CD8-positive, alpha-beta memory T cell (primary cell): ENCODE measurements at regions not wholly inside any gene's neighbourhood (a gene's known extent, or its start where the extent isn't known, plus 50 kb on each side); places are given as distances from the start of the nearest gene placed in this dataset.

Experiments used
- CTCF ChIA-PET: fragments of 350-600 bp; sonication (Branson Sonifier 250); formaldehyde crosslinking; loops from one replicate; lab custom pipeline; 2021; ENCODE audit warnings: antibody characterized with exemption; lab: Charles Lee
- POLR2A ChIA-PET: fragments of 350-600 bp; sonication (Branson Sonifier 250); formaldehyde crosslinking; loops from one replicate; lab custom pipeline; 2021; ENCODE audit warnings: antibody characterized with exemption; lab: Charles Lee
- DNase-seq, 5 donors: peaks; one replicate each; pipeline versions ENCODE4 v3.0.0 to v3.0.0-alpha.2; 2020 to 2022; ENCODE audit warnings: mixed read lengths in 1 of 5
- H3K27ac ChIP-seq: one replicate; pipeline ENCODE4 v1.7.0; 2013; ENCODE audit warnings: low read depth, mild to moderate bottlenecking, low read length, moderate library complexity
- H3K27me3 ChIP-seq: 2 replicates; pipeline ENCODE4 v1.7.0; 2013; ENCODE audit warnings: low read length, mild to moderate bottlenecking; ENCODE audit not compliant: insufficient read depth, poor library complexity, severe bottlenecking
- H3K36me3 ChIP-seq: 2 replicates; pipeline ENCODE4 v1.7.0; 2013; ENCODE audit warnings: mild to moderate bottlenecking, low read length, moderate library complexity; ENCODE audit not compliant: insufficient read depth
- H3K4me1 ChIP-seq: 2 replicates; pipeline ENCODE4 v1.7.0; 2013; ENCODE audit warnings: mild to moderate bottlenecking, low read length, moderate library complexity; ENCODE audit not compliant: insufficient read depth
- H3K4me3 ChIP-seq: 2 replicates; pipeline ENCODE4 v1.7.0; 2013; ENCODE audit warnings: mild to moderate bottlenecking, low read length
- H3K9me3 ChIP-seq: 2 replicates; pipeline ENCODE4 v1.7.0; 2013; ENCODE audit warnings: mild to moderate bottlenecking, low read length
- H3K27ac Mint-ChIP-seq, 8 donors: one replicate each; pipeline ENCODE4 v1.8.0; 2020 to 2021; ENCODE audit warnings: mixed read lengths in 8 of 8, mild to moderate bottlenecking in 6 of 8, inconsistent platforms in 3 of 8, moderate library complexity in 3 of 8
- H3K27me3 Mint-ChIP-seq, 2 donors: one replicate each; pipeline ENCODE4 v1.8.0; 2020 to 2021; ENCODE audit warnings: mixed read lengths in 2 of 2, mild to moderate bottlenecking in 1 of 2, moderate library complexity in 1 of 2
- H3K36me3 Mint-ChIP-seq, 3 donors: one replicate each; pipeline ENCODE4 v1.8.0; 2020 to 2021; ENCODE audit warnings: mixed read lengths in 3 of 3, inconsistent platforms in 1 of 3, mild to moderate bottlenecking in 1 of 3
- H3K4me1 Mint-ChIP-seq, 3 donors: one replicate each; pipeline ENCODE4 v1.8.0; 2020 to 2021; ENCODE audit warnings: mixed read lengths in 3 of 3, inconsistent platforms in 1 of 3, mild to moderate bottlenecking in 1 of 3
- H3K4me3 Mint-ChIP-seq, 7 donors: one replicate each; pipeline ENCODE4 v1.8.0; 2020 to 2021; ENCODE audit warnings: mixed read lengths in 7 of 7, mild to moderate bottlenecking in 6 of 7, moderate library complexity in 4 of 7, inconsistent platforms in 2 of 7
- H3K9me3 Mint-ChIP-seq, 5 donors: one replicate each; pipeline ENCODE4 v1.8.0; 2020 to 2022; ENCODE audit warnings: mixed read lengths in 5 of 5, mild to moderate bottlenecking in 3 of 5, moderate library complexity in 2 of 5, inconsistent platforms in 1 of 5

- no peaks in the 10 kb centered on the region for H3K4me1 ChIP-seq
- H3K27ac ChIP-seq = no peak overlapping the region
- POLR2A ChIA-PET = no interaction called here
- DNase-seq = no peak
- H3K9me3 ChIP-seq = no peaks in the 10 kb centered on the region
- Mint-ChIP-seq H3K4me1 (no peaks in the 10 kb centered on the region), H3K9me3 (no peaks in the 10 kb centered on the region), H3K27ac (no peak overlapping the region), H3K36me3 (no peaks in the 10 kb centered on the region), H3K4me3 (no peak overlapping the region), H3K27me3 (no peaks in the 10 kb centered on the region)
- H3K27me3 ChIP-seq = no peaks in the 10 kb centered on the region
- CTCF ChIA-PET = no interaction called here
- H3K4me3 ChIP-seq = no peak overlapping the region
- no peaks in the 10 kb centered on the region for H3K36me3 ChIP-seq
These were observed 264.4 kb downstream of the COL12A1 start for GRCh38 chr6:74941424-74941823.

GRCh38 chr6:74939721-74940620, 265.9 kb downstream of the COL12A1 start:
- H3K36me3 Mint-ChIP-seq = no peaks in the 10 kb centered on the region
- DNase-seq = no peak
- H3K4me3 Mint-ChIP-seq = no peak overlapping the region
- Histone ChIP-seq H3K27me3 (no peaks in the 10 kb centered on the region), H3K27ac (no peak overlapping the region), H3K9me3 (no peaks in the 10 kb centered on the region), H3K4me1 (no peaks in the 10 kb centered on the region), H3K4me3 (no peak overlapping the region), H3K36me3 (no peaks in the 10 kb centered on the region)
- CTCF ChIA-PET = interaction anchor here (1.3 kb wide), 1 partner anchor 15 kb away, joined by 3 read pairs; no protein-coding TSS in a partner anchor
- POLR2A ChIA-PET = no interaction called here
- no peaks in the 10 kb centered on the region for H3K27me3 Mint-ChIP-seq
- no peak overlapping the region for H3K27ac Mint-ChIP-seq
- H3K4me1 Mint-ChIP-seq = no peaks in the 10 kb centered on the region
- no peaks in the 10 kb centered on the region for H3K9me3 Mint-ChIP-seq

- H3K27me3 Mint-ChIP-seq = no peaks in the 10 kb centered on the region
- Histone ChIP-seq H3K36me3 (no peaks in the 10 kb centered on the region), H3K4me1 (no peaks in the 10 kb centered on the region), H3K4me3 (no peak overlapping the region), H3K27me3 (no peaks in the 10 kb centered on the region), H3K27ac (no peak overlapping the region), H3K9me3 (no peaks in the 10 kb centered on the region)
- DNase-seq = no peak
- H3K9me3 Mint-ChIP-seq = no peaks in the 10 kb centered on the region
- H3K4me1 Mint-ChIP-seq = no peaks in the 10 kb centered on the region
- H3K27ac Mint-ChIP-seq = no peak overlapping the region
- ChIA-PET CTCF (interaction anchor here (1.3 kb wide), 1 partner anchor 15 kb away, joined by 3 read pairs; no protein-coding TSS in a partner anchor), POLR2A (no interaction called here)
- H3K36me3 Mint-ChIP-seq = no peaks in the 10 kb centered on the region
- H3K4me3 Mint-ChIP-seq = no peak overlapping the region
These were observed 266.6 kb downstream of the COL12A1 start for GRCh38 chr6:74939151-74939708.

- Histone ChIP-seq H3K27me3 (no peaks in the 10 kb centered on the region), H3K9me3 (no peaks in the 10 kb centered on the region), H3K4me3 (no peak overlapping the region), H3K27ac (no peak overlapping the region), H3K4me1 (no peaks in the 10 kb centered on the region), H3K36me3 (no peaks in the 10 kb centered on the region)
- Mint-ChIP-seq H3K27ac (no peak overlapping the region), H3K9me3 (no peaks in the 10 kb centered on the region), H3K27me3 (no peaks in the 10 kb centered on the region), H3K4me3 (no peak overlapping the region), H3K36me3 (no peaks in the 10 kb centered on the region), H3K4me1 (no peaks in the 10 kb centered on the region)
- no peak for DNase-seq
- POLR2A ChIA-PET = no interaction called here
- CTCF ChIA-PET = no interaction called here
These were observed 267.9 kb downstream of the COL12A1 start for GRCh38 chr6:74937936-74938335.

DNA sequence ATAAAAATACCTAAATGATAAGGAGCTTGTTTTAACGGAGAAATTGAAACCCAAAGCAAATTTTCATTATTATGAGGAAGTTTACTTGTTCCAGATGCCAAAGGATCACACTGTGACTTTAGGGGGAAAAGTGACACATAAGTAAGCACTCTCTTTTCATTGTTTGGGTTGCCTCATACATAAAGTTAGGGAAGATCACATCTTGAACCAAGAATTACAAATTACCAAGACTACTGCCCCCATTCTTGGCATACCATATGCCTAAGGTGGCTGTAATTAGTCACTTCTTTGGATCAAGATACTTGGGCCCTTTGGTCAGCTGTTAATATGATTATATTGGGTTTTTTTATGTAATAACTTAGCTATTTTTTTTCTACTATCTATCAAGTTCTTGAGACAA, 269.0 kb downstream of the COL12A1 start:
- no peak overlapping the region for H3K27ac Mint-ChIP-seq
- POLR2A ChIA-PET = no interaction called here
- Histone ChIP-seq H3K4me1 (no peaks in the 10 kb centered on the region), H3K36me3 (no peaks in the 10 kb centered on the region), H3K4me3 (no peak overlapping the region), H3K9me3 (no peaks in the 10 kb centered on the region), H3K27me3 (no peaks in the 10 kb centered on the region), H3K27ac (no peak overlapping the region)
- no peak for DNase-seq
- H3K4me3 Mint-ChIP-seq = no peak overlapping the region
- H3K36me3 Mint-ChIP-seq = no peaks in the 10 kb centered on the region
- no peaks in the 10 kb centered on the region for H3K9me3 Mint-ChIP-seq
- H3K4me1 Mint-ChIP-seq = no peaks in the 10 kb centered on the region
- CTCF ChIA-PET = no interaction called here
- H3K27me3 Mint-ChIP-seq = no peaks in the 10 kb centered on the region

DNA sequence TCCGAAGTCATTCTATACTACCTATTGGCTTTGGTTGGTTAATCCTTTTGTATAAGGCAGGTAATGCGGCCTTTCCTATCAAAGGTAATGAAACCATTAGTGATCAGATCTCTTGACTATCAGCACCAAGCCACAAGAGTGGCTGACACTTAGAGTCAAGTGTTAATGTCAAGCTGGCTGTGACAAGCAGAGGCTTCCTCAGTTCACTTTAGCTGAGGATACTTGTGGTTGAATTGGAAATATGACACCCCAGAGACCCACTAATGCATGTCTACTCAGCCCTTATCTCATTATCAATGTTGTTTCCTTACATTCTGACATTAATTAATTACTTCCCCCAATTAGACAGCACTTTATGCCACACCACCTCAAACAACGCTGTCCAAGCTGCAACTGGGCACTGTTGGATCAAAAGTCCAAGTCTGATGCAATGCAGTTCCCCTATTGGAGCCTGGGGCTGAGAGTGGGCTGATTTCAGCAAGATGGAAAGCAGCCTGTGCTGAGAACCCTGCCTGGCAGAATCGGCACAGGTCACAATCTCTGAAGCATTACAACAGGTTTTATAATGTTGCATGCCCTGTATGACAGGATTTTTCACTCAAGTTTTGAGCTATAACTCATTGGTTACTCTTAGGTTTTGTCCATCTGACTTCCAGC, 273.5 kb downstream of the COL12A1 start:
- Mint-ChIP-seq H3K27ac (no peak overlapping the region), H3K36me3 (no peaks in the 10 kb centered on the region), H3K27me3 (no peaks in the 10 kb centered on the region), H3K4me1 (no peaks in the 10 kb centered on the region), H3K9me3 (peaks cover 0 to 6% (median 2%) of the 10 kb centered on the region in 5 donors), H3K4me3 (no peak overlapping the region)
- no peak overlapping the region for H3K4me3 ChIP-seq
- ChIA-PET POLR2A (no interaction called here), CTCF (interaction anchor here (1.1 kb wide), 1 partner anchor 24 kb away, joined by 3 read pairs; no protein-coding TSS in a partner anchor)
- H3K4me1 ChIP-seq = no peaks in the 10 kb centered on the region
- H3K27me3 ChIP-seq = no peaks in the 10 kb centered on the region
- H3K27ac ChIP-seq = no peak overlapping the region
- H3K9me3 ChIP-seq = no peaks in the 10 kb centered on the region
- no peaks in the 10 kb centered on the region for H3K36me3 ChIP-seq
- no peak for DNase-seq

- Mint-ChIP-seq H3K27ac (no peak overlapping the region), H3K4me1 (no peaks in the 10 kb centered on the region), H3K27me3 (no peaks in the 10 kb centered on the region), H3K4me3 (no peak overlapping the region), H3K36me3 (no peaks in the 10 kb centered on the region), H3K9me3 (peaks cover 0 to 6% (median 2%) of the 10 kb centered on the region in 5 donors)
- CTCF ChIA-PET = no interaction called here
- no peaks in the 10 kb centered on the region for H3K36me3 ChIP-seq
- no peak overlapping the region for H3K4me3 ChIP-seq
- no peak overlapping the region for H3K27ac ChIP-seq
- POLR2A ChIA-PET = no interaction called here
- H3K27me3 ChIP-seq = no peaks in the 10 kb centered on the region
- no peaks in the 10 kb centered on the region for H3K9me3 ChIP-seq
- H3K4me1 ChIP-seq = no peaks in the 10 kb centered on the region
- DNase-seq = no peak
These were observed 274.3 kb downstream of the COL12A1 start for GRCh38 chr6:74931558-74931957.

DNA sequence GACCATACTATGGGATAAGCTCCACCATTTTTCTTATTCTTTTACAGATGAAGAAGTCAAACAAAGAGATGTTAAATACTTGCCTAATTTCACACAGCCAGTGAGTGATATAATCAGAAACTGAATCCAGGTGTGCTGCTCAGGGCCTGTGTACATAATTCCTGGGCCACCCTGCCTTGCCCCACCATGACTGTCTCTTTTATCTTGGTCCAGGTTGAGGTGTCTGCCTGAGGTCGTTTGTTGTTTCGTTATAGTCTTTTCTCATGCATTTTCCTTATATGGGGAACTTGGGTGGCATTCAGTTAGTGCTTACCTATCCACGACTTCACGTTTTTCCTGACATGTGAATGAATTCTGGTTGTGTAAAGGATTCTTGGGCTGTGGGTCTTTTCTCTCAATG, 277.6 kb downstream of the COL12A1 start:
- no peaks in the 10 kb centered on the region for H3K4me1 ChIP-seq
- H3K9me3 Mint-ChIP-seq = peaks cover 0 to 10% (median 4%) of the 10 kb centered on the region in 5 donors
- no peaks in the 10 kb centered on the region for H3K27me3 Mint-ChIP-seq
- no peak for DNase-seq
- ChIA-PET POLR2A (no interaction called here), CTCF (no interaction called here)
- H3K27ac ChIP-seq = no peak overlapping the region
- H3K36me3 ChIP-seq = no peaks in the 10 kb centered on the region
- no peak overlapping the region for H3K27ac Mint-ChIP-seq
- H3K4me3 Mint-ChIP-seq = no peak overlapping the region
- no peaks in the 10 kb centered on the region for H3K4me1 Mint-ChIP-seq
- no peaks in the 10 kb centered on the region for H3K27me3 ChIP-seq
- H3K4me3 ChIP-seq = no peak overlapping the region
- no peaks in the 10 kb centered on the region for H3K36me3 Mint-ChIP-seq
- no peaks in the 10 kb centered on the region for H3K9me3 ChIP-seq
